Neural cell (in vitro differentiated cells): ENCODE measurements at regions not wholly inside any gene's neighbourhood (a gene's known extent, or its start where the extent isn't known, plus 50 kb on each side); places are given as distances from the start of the nearest gene placed in this dataset.

Experiments
- H2AFZ ChIP-seq: fragments of 200-600, 300-800 bp; sonication (generic), shearing (Covaris generic); 2 replicates; pipeline ENCODE4 v1.6.0; 2014; ENCODE audit warnings: low read depth, mild to moderate bottlenecking, antibody characterized with exemption, low read length, moderate library complexity
- H3F3A ChIP-seq: fragments of 200-600 bp; shearing (Covaris generic); 2 replicates; pipeline ENCODE4 v1.6.1; 2016; ENCODE audit warnings: mild to moderate bottlenecking, moderate library complexity, mixed read lengths, antibody characterized with exemption, low read length; ENCODE audit not compliant: insufficient read depth, poor library complexity, severe bottlenecking
- H3K27ac ChIP-seq: fragments of 200-600, 300-800 bp; sonication (generic), shearing (Covaris generic); 2 replicates; pipeline ENCODE4 v1.5.1; 2014; ENCODE audit warnings: mild to moderate bottlenecking, low read length, moderate library complexity
- H3K27me3 ChIP-seq: fragments of 300-800, 200-600 bp; sonication (generic), shearing (Covaris generic); 2 replicates; pipeline ENCODE4 v1.6.0; 2014; ENCODE audit warnings: mild to moderate bottlenecking, low read depth, low read length, moderate library complexity; ENCODE audit not compliant: insufficient read depth
- H3K36me3 ChIP-seq: fragments of 300-800, 200-600 bp; sonication (generic), shearing (Covaris generic); 2 replicates; pipeline ENCODE4 v1.5.1; 2014; ENCODE audit warnings: mild to moderate bottlenecking, antibody characterized with exemption, low read length, moderate library complexity; ENCODE audit not compliant: insufficient read depth
- H3K4me2 ChIP-seq: fragments of 300-800, 200-600 bp; sonication (generic), shearing (Covaris generic); 2 replicates; pipeline ENCODE4 v1.6.0; 2014; ENCODE audit warnings: mild to moderate bottlenecking, low read length
- H3K4me3 ChIP-seq: fragments of 300-800, 200-600 bp; sonication (generic), shearing (Covaris generic); 2 replicates; pipeline ENCODE4 v1.5.1; 2014; ENCODE audit warnings: mild to moderate bottlenecking, low read length, moderate library complexity
- H3K79me2 ChIP-seq: fragments of 200-600 bp; shearing (Covaris generic); replicated peaks from 2 replicates; pipeline ENCODE4 v1.6.0; 2014; ENCODE audit warnings: mild to moderate bottlenecking, low read length, moderate library complexity; ENCODE audit not compliant: insufficient read depth
- H3K9ac ChIP-seq: fragments of 300-800, 200-600 bp; sonication (generic), shearing (Covaris generic); 2 replicates; pipeline ENCODE4 v1.6.1; 2016; ENCODE audit warnings: mild to moderate bottlenecking, low read length, mixed read lengths
- H3K9me2 ChIP-seq: fragments of 200-600 bp; shearing (Covaris generic); 2 replicates; pipeline ENCODE4 v1.6.1; 2016; ENCODE audit warnings: mild to moderate bottlenecking, low read length, mixed read lengths; ENCODE audit not compliant: insufficient read depth
- H3K9me3 ChIP-seq: fragments of 200-600, 300-800 bp; sonication (generic), shearing (Covaris generic); 2 replicates; pipeline ENCODE4 v1.6.1; 2016; ENCODE audit warnings: mild to moderate bottlenecking, mixed run types, low read length, moderate library complexity, mixed read lengths
- H4K20me1 ChIP-seq: fragments of 200-600 bp; shearing (Covaris generic); 2 replicates; pipeline ENCODE4 v1.6.1; 2016; ENCODE audit warnings: mild to moderate bottlenecking, mixed run types; ENCODE audit not compliant: insufficient read depth
- CTCF ChIP-seq: fragments of 450-650 bp; IDR thresholded peaks from 2 replicates; pipeline ENCODE4 v1.5.1; 2014; ENCODE audit warnings: antibody characterized with exemption, mild to moderate bottlenecking, moderate library complexity; ENCODE audit not compliant: poor library complexity, severe bottlenecking
- EP300 ChIP-seq: fragments of 450-650 bp; conservative IDR thresholded peaks from 2 replicates; pipeline ENCODE4 v1.6.1; 2014; ENCODE audit warnings: antibody characterized with exemption, mild to moderate bottlenecking, moderate library complexity; ENCODE audit not compliant: poor library complexity, severe bottlenecking
- EZH2 ChIP-seq: fragments of 200-600, 300-800 bp; shearing (Covaris generic), sonication (generic); IDR thresholded peaks from 2 replicates; pipeline ENCODE4 v1.6.1; 2014; ENCODE audit warnings: antibody characterized with exemption, low read length, borderline replicate concordance, mild to moderate bottlenecking; ENCODE audit not compliant: insufficient read depth, poor library complexity, severe bottlenecking
- MXI1 ChIP-seq: fragments of 450-650 bp; conservative IDR thresholded peaks from 2 replicates; pipeline ENCODE4 v1.6.1; 2014; ENCODE audit warnings: antibody characterized with exemption, mild to moderate bottlenecking; ENCODE audit not compliant: poor library complexity, severe bottlenecking
- POLR2AphosphoS5 ChIP-seq: IDR thresholded peaks from 2 replicates; pipeline ENCODE4 v1.6.1; 2012
- RAD21 ChIP-seq: fragments of 450-650 bp; conservative IDR thresholded peaks from 2 replicates; pipeline ENCODE4 v1.6.1; 2014; ENCODE audit warnings: antibody characterized with exemption, mild to moderate bottlenecking, moderate library complexity
- REST ChIP-seq: IDR thresholded peaks from 2 replicates; pipeline ENCODE4 v1.6.1; 2012; ENCODE audit warnings: borderline replicate concordance
- SMC3 ChIP-seq: fragments of 450-650 bp; conservative IDR thresholded peaks from 2 replicates; pipeline ENCODE4 v1.6.1; 2014; ENCODE audit warnings: antibody characterized with exemption, mild to moderate bottlenecking, moderate library complexity; ENCODE audit not compliant: poor library complexity
- TAF1 ChIP-seq: IDR thresholded peaks from 2 replicates; pipeline ENCODE4 v1.6.1; 2012; ENCODE audit warnings: low read depth

- H3K79me2 ChIP-seq, result no peaks in the 10 kb centered on the region
- H3K36me3 ChIP-seq, result no peaks in the 10 kb centered on the region
- no peak overlapping the region for H3K9ac ChIP-seq
- no peaks in the 10 kb centered on the region for H3K9me3 ChIP-seq
- TF ChIP-seq RAD21, result no peak
- TF ChIP-seq POLR2AphosphoS5, result no peak
- no peak for TF ChIP-seq CTCF
- no peak for TF ChIP-seq TAF1
- no peak overlapping the region for H3K4me3 ChIP-seq
- H3F3A ChIP-seq, result no peaks in the 10 kb centered on the region
- no peak overlapping the region for H3K27ac ChIP-seq
- H2AFZ ChIP-seq, result no peak overlapping the region
- H4K20me1 ChIP-seq, result no peaks in the 10 kb centered on the region
- H3K9me2 ChIP-seq, result no peaks in the 10 kb centered on the region
- no peak overlapping the region for H3K4me2 ChIP-seq
- no peaks in the 10 kb centered on the region for H3K27me3 ChIP-seq
Measured at GRCh38 chr7:89687211-89687610, 467.1 kb upstream of the STEAP1 start.

- Histone ChIP-seq H3K79me2 (no peaks in the 10 kb centered on the region), H3K9me3 (no peaks in the 10 kb centered on the region), H3F3A (no peaks in the 10 kb centered on the region)
Measured at GRCh38 chr7:89695241-89695640, 459.0 kb upstream of the STEAP1 start.

More at GRCh38 chr7:89695241-89695640, 459.0 kb upstream of the STEAP1 start:
- TF ChIP-seq EP300, result no peak
- TF ChIP-seq SMC3, result no peak
- TF ChIP-seq MXI1, result no peak
- no peak for TF ChIP-seq POLR2AphosphoS5
- no peak for TF ChIP-seq CTCF
- TF ChIP-seq EZH2, result no peak
- no peak for TF ChIP-seq TAF1
- no peak for TF ChIP-seq REST
- no peak for TF ChIP-seq RAD21
- H3K9ac ChIP-seq, result no peak overlapping the region
- H3K4me3 ChIP-seq, result no peak overlapping the region
- no peak overlapping the region for H3K27ac ChIP-seq
- H3K27me3 ChIP-seq, result no peaks in the 10 kb centered on the region
- H4K20me1 ChIP-seq, result no peaks in the 10 kb centered on the region
- H3K36me3 ChIP-seq, result no peaks in the 10 kb centered on the region
- no peak overlapping the region for H3K4me2 ChIP-seq
- no peaks in the 10 kb centered on the region for H3K9me2 ChIP-seq
- no peak overlapping the region for H2AFZ ChIP-seq
